MM.1S (cell line): ENCODE measurements at regions not wholly inside any gene's neighbourhood (a gene's known extent, or its start where the extent isn't known, plus 50 kb on each side); places are given as distances from the start of the nearest gene placed in this dataset.

Experiments used
- DNase-seq: peaks from one replicate; pipeline ENCODE4 v3.0.0-alpha.2; 2015
- H2AFZ ChIP-seq: fragments of 300-600 bp; sonication (generic); 2 replicates; pipeline ENCODE4 v1.6.0; 2016; ENCODE audit warnings: antibody characterized with exemption, low read length
- H3F3A ChIP-seq: fragments of 300-600 bp; sonication (generic); 2 replicates; pipeline ENCODE4 v1.6.1; 2016; ENCODE audit warnings: mild to moderate bottlenecking, antibody characterized with exemption, low read length, moderate library complexity, mixed read lengths; ENCODE audit not compliant: insufficient read depth
- H3K27ac ChIP-seq: fragments of 300-600 bp; sonication (generic); 2 replicates; pipeline ENCODE4 v1.5.1; 2016; ENCODE audit warnings: mild to moderate bottlenecking, low read length
- H3K27me3 ChIP-seq: fragments of 300-600 bp; sonication (generic); replicated peaks from 2 replicates; pipeline ENCODE4 v1.6.0; 2016; ENCODE audit warnings: low read length; ENCODE audit not compliant: insufficient read depth
- H3K36me3 ChIP-seq: fragments of 300-600 bp; sonication (generic); replicated peaks from 2 replicates; pipeline ENCODE4 v1.6.1; 2016; ENCODE audit warnings: mild to moderate bottlenecking, low read length, mixed read lengths; ENCODE audit not compliant: insufficient read depth
- H3K4me1 ChIP-seq: fragments of 300-600 bp; sonication (generic); 2 replicates; pipeline ENCODE4 v1.6.1; 2016; ENCODE audit warnings: low read length, mixed read lengths
- H3K4me2 ChIP-seq: fragments of 300-600 bp; sonication (generic); 2 replicates; pipeline ENCODE4 v1.6.0; 2016; ENCODE audit warnings: low read depth, low read length
- H3K4me3 ChIP-seq: fragments of 300-600 bp; sonication (generic); 2 replicates; pipeline ENCODE4 v1.5.1; 2016; ENCODE audit warnings: low read length, mixed read lengths
- H3K79me2 ChIP-seq: fragments of 300-600 bp; sonication (generic); 2 replicates; pipeline ENCODE4 v1.6.1; 2016; ENCODE audit warnings: mixed run types, low read length, mixed read lengths
- H3K9ac ChIP-seq: fragments of 300-600 bp; sonication (generic); 2 replicates; pipeline ENCODE4 v1.6.1; 2016; ENCODE audit warnings: low read length, mixed read lengths
- H3K9me2 ChIP-seq: fragments of 300-600 bp; sonication (generic); replicated peaks from 2 replicates; pipeline ENCODE4 v1.6.1; 2016; ENCODE audit warnings: mild to moderate bottlenecking, low read length, mixed read lengths; ENCODE audit not compliant: insufficient read depth
- H3K9me3 ChIP-seq: fragments of 300-600 bp; sonication (generic); replicated peaks from 2 replicates; pipeline ENCODE4 v1.6.1; 2016; ENCODE audit warnings: mild to moderate bottlenecking, low read length, mixed read lengths; ENCODE audit not compliant: insufficient read depth
- H4K20me1 ChIP-seq: fragments of 300-600 bp; sonication (generic); 2 replicates; pipeline ENCODE4 v1.6.1; 2016; ENCODE audit warnings: mild to moderate bottlenecking, low read length, moderate library complexity, mixed read lengths; ENCODE audit not compliant: insufficient read depth
- EZH2 ChIP-seq: fragments of 300-600 bp; sonication (generic); optimal IDR thresholded peaks from 2 replicates; pipeline ENCODE3; 2017; ENCODE audit warnings: low read depth, mild to moderate bottlenecking, antibody characterized with exemption, low read length, mixed read lengths
- EZH2phosphoT487 ChIP-seq: fragments of 300-600 bp; sonication (generic); IDR thresholded peaks from 2 replicates; pipeline ENCODE4 v1.6.1; 2018; ENCODE audit warnings: antibody characterized with exemption, low read length
- TF ChIP-seq, protein P1 (sequence below): fragments of 300-600 bp; sonication (generic); IDR thresholded peaks from 2 replicates; pipeline ENCODE4 v1.5.1; 2016; ENCODE audit warnings: antibody characterized with exemption, low read length, mixed read lengths

- TF ChIP-seq EZH2 (no peak), EZH2phosphoT487 (no peak)
- TF ChIP-seq, protein P1, sequence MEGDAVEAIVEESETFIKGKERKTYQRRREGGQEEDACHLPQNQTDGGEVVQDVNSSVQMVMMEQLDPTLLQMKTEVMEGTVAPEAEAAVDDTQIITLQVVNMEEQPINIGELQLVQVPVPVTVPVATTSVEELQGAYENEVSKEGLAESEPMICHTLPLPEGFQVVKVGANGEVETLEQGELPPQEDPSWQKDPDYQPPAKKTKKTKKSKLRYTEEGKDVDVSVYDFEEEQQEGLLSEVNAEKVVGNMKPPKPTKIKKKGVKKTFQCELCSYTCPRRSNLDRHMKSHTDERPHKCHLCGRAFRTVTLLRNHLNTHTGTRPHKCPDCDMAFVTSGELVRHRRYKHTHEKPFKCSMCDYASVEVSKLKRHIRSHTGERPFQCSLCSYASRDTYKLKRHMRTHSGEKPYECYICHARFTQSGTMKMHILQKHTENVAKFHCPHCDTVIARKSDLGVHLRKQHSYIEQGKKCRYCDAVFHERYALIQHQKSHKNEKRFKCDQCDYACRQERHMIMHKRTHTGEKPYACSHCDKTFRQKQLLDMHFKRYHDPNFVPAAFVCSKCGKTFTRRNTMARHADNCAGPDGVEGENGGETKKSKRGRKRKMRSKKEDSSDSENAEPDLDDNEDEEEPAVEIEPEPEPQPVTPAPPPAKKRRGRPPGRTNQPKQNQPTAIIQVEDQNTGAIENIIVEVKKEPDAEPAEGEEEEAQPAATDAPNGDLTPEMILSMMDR = no peak
- Histone ChIP-seq H3K27ac (no peak overlapping the region), H3K4me2 (no peak overlapping the region), H3K4me3 (no peak overlapping the region), H3K79me2 (no peaks in the 10 kb centered on the region), H3K9ac (no peak overlapping the region), H3K9me3 (no peaks in the 10 kb centered on the region), H3F3A (no peaks in the 10 kb centered on the region), H3K4me1 (no peaks in the 10 kb centered on the region), H3K9me2 (no peaks in the 10 kb centered on the region), H3K36me3 (no peaks in the 10 kb centered on the region), H3K27me3 (no peaks in the 10 kb centered on the region), H2AFZ (no peak overlapping the region), H4K20me1 (no peaks in the 10 kb centered on the region)
- DNase-seq = no peak
Measured at GRCh38 chr2:176643646-176644045, 374.4 kb downstream of the MTX2 start.

- Histone ChIP-seq H4K20me1 (no peaks in the 10 kb centered on the region), H3K4me2 (no peak overlapping the region), H3K9ac (no peak overlapping the region), H3K9me2 (no peaks in the 10 kb centered on the region), H3K36me3 (no peaks in the 10 kb centered on the region), H3K4me3 (no peak overlapping the region), H3K27me3 (no peaks in the 10 kb centered on the region), H2AFZ (no peak overlapping the region), H3F3A (no peaks in the 10 kb centered on the region), H3K4me1 (no peaks in the 10 kb centered on the region), H3K79me2 (no peaks in the 10 kb centered on the region), H3K9me3 (no peaks in the 10 kb centered on the region), H3K27ac (no peak overlapping the region)
- DNase-seq = no peak
- TF ChIP-seq EZH2 = no peak
- TF ChIP-seq, protein P1 = no peak
- no peak for TF ChIP-seq EZH2phosphoT487
Measured at GRCh38 chr2:176645494-176645893, 376.3 kb downstream of the MTX2 start.

DNA sequence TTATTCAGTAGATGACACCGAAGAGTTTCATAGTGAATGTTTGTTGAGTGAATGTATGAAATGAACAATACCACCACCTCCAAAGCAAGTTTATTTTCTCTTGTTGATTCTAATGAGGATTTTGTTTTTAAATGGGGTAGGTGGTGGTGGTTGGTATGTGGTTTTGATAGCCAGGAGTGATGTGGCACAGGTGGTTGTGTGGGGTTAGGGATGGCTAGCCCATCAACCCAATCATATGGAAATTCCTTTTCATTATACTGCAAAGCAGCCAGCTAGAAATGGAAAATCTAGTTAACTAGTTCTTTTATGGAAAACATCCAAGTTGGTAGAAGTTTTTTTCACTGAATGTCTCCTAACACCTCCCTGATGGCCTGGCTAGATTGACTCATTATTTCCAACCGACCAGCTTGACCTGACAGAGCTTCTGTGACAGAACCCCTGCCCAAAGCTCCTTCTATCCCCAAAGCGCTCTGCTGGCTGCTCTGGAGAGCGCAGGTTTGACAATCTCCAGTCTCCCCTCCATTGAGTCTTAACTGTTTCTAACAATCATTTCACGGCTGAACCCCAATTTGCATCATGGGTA lies 376.9 kb downstream of the MTX2 start:
- H3K79me2 ChIP-seq = no peaks in the 10 kb centered on the region
- no peak overlapping the region for H3K4me3 ChIP-seq
- no peak overlapping the region for H3K27ac ChIP-seq
- no peaks in the 10 kb centered on the region for H3F3A ChIP-seq
- H2AFZ ChIP-seq = no peak overlapping the region
- no peak for DNase-seq
- H3K9me3 ChIP-seq = no peaks in the 10 kb centered on the region
- no peaks in the 10 kb centered on the region for H3K9me2 ChIP-seq
- H4K20me1 ChIP-seq = no peaks in the 10 kb centered on the region
- TF ChIP-seq, protein P1 = no peak
- TF ChIP-seq EZH2phosphoT487 = no peak
- no peak for TF ChIP-seq EZH2
- no peaks in the 10 kb centered on the region for H3K27me3 ChIP-seq
- no peak overlapping the region for H3K4me2 ChIP-seq
- no peaks in the 10 kb centered on the region for H3K36me3 ChIP-seq
- H3K4me1 ChIP-seq = no peaks in the 10 kb centered on the region
- H3K9ac ChIP-seq = no peak overlapping the region
